ENCODE measurements at regions not wholly inside any gene's neighbourhood (a gene's known extent, or its start where the extent isn't known, plus 50 kb on each side); places are given as distances from the start of the nearest gene placed in this dataset.

GRCh38 chr5:58107704-58108103 is 352.2 kb downstream of the PLK2 start:
- TF ChIP-seq SUZ12 (IDR thresholded peaks at IDR 0.05; ENCODE audit: low read length) = no peak
- no peak for TF ChIP-seq JUND (IDR thresholded peaks at IDR 0.05; ENCODE audit: low read length)
- WGBS, 2 experiments (ENCODE audit: extremely low coverage in 1 of 2, insufficient coverage in 1 of 2, insufficient read length in 1 of 2, insufficient replicate concordance in 2 of 2, low coverage in 1 of 2, low lambda C conversion rate in 2 of 2, missing lambda C conversion rate in 1 of 2) = 88% methylated on average over 2 of the region's 2 CpGs; no CpG with 5 or more reads in 1 of the 2 experiments
- POLR2A ChIA-PET (ENCODE audit: partially characterized antibody) = no interaction called here
- Histone ChIP-seq H3K27ac (ENCODE audit: low read depth, low read length) (no peak overlapping the region), H3K36me3 (ENCODE audit: control insufficient read depth in 2 of 4, insufficient read depth in 4 of 4, low read length in 3 of 4) (no peaks in the 10 kb centered on the region), H2AK5ac (ENCODE audit: low read depth, low read length) (no peak overlapping the region), H4K91ac (replicated peaks; ENCODE audit: insufficient read length, low read length) (no peak overlapping the region), H2AFZ (ENCODE audit: low read length) (no peak overlapping the region), H2BK20ac (ENCODE audit: low read length) (no peak overlapping the region), H3K79me2 (ENCODE audit: control insufficient read depth in 1 of 2, insufficient read depth in 2 of 2, low read length in 2 of 2) (no peaks in the 10 kb centered on the region), H3K4ac (replicated peaks; ENCODE audit: insufficient read length, low read depth, low read length) (no peak overlapping the region), H2BK15ac (ENCODE audit: low read length) (no peak overlapping the region), H4K20me1 (replicated peaks in 1 of 2; ENCODE audit: control insufficient read depth in 1 of 2, insufficient read depth in 2 of 2, low read length in 2 of 2) (no peaks in the 10 kb centered on the region), H3K14ac (ENCODE audit: insufficient read length) (no peak overlapping the region), H3K56ac (replicated peaks; ENCODE audit: insufficient read length, low read depth, low read length) (no peak overlapping the region), H3K79me1 (ENCODE audit: low read depth, low read length) (no peaks in the 10 kb centered on the region), H3K18ac (ENCODE audit: extremely low read depth, low read length) (no peak overlapping the region), H3K9me3 (ENCODE audit: insufficient read depth in 2 of 2, low read depth in 1 of 2, low read length in 1 of 2) (no peaks in the 10 kb centered on the region), H2BK5ac (ENCODE audit: low read depth, low read length) (no peak overlapping the region), H3K4me1 (replicated peaks in 1 of 4; ENCODE audit: control insufficient read depth in 3 of 4, insufficient read depth in 4 of 4, low read length in 3 of 4) (no peaks in the 10 kb centered on the region), H4K5ac (ENCODE audit: insufficient read length, low read depth, low read length) (no peak overlapping the region), H4K8ac (ENCODE audit: extremely low read depth, insufficient read depth, low read length) (no peak overlapping the region), H3K9ac (replicated peaks in 1 of 4; ENCODE audit: extremely low read depth in 1 of 4, low read depth in 3 of 4, low read length in 3 of 4) (no peak overlapping the region), H3K4me3 (ENCODE audit: extremely low read depth in 1 of 4, insufficient read depth in 2 of 4, low read depth in 3 of 4, low read length in 4 of 4) (no peak overlapping the region), H2BK12ac (ENCODE audit: low read depth, low read length) (no peak overlapping the region), H2BK120ac (replicated peaks; ENCODE audit: low read depth, low read length) (no peak overlapping the region), H3K23ac (ENCODE audit: insufficient read length) (no peak overlapping the region), H3K27me3 (replicated peaks in 1 of 4; ENCODE audit: control insufficient read depth in 3 of 4, extremely low read depth in 1 of 4, insufficient read depth in 3 of 4, low read length in 3 of 4) (no peaks in the 10 kb centered on the region), H3K4me2 (ENCODE audit: insufficient read depth in 1 of 2, low read depth in 2 of 2, low read length in 2 of 2) (no peak overlapping the region), H3K23me2 (ENCODE audit: low read depth, low read length) (no peaks in the 10 kb centered on the region)
- DNase-seq (ENCODE audit: low read depth in 1 of 2, low spot score in 2 of 2) (no peak), FAIRE-seq (no peak)
- CTCF ChIA-PET (ENCODE audit: partially characterized antibody) = no interaction called here

Data from H1 (cell line).